GM12878 (cell line): ENCODE measurements at regions not wholly inside any gene's neighbourhood (a gene's known extent, or its start where the extent isn't known, plus 50 kb on each side); places are given as distances from the start of the nearest gene placed in this dataset.

ENCODE experiments used
- ATAC-seq: fragments of 200-7000 bp; cut with Tn5 transposase; 3 replicates; pipeline ENCODE4 v1.9.1; 2020; ENCODE audit warnings: mild to moderate bottlenecking, moderate library complexity
- BruUV-seq: library from RNA; stranded (reverse); fragments of 400-500 nt; replicated peaks from 2 replicates; lab custom pipeline; 2021; lab: Mats Ljungman, UMichigan
- CTCF ChIA-PET: fragments of 300-600 bp; sonication (Branson Sonifier 250); formaldehyde crosslinking; extraction: SDS; loops from one replicate; lab custom pipeline; 2021; ENCODE audit warnings: inconsistent platforms; lab: Yijun Ruan, JAX
- POLR2A ChIA-PET: fragments of 350-600 bp; formaldehyde crosslinking; extraction: SDS; loops from one replicate; lab custom pipeline; 2021; ENCODE audit warnings: inconsistent platforms; lab: Charles Lee
- RAD21 ChIA-PET: fragments of 300-600 bp; sonication (Branson Sonifier 250); formaldehyde crosslinking; loops from one replicate; lab custom pipeline; 2023; ENCODE audit warnings: antibody characterized with exemption; ENCODE audit not compliant: unreplicated experiment; lab: Charles Lee
- SMC1A ChIA-PET: fragments of 300-600 bp; sonication (Branson Sonifier 250); formaldehyde crosslinking; loops from one replicate; lab custom pipeline; 2023; ENCODE audit not compliant: unreplicated experiment, uncharacterized antibody; lab: Charles Lee
- DNase-seq: peaks from one replicate; pipeline ENCODE4 v3.0.0-alpha.2; 2011; ENCODE audit warnings: low read depth, low spot score
- FAIRE-seq: peaks from 3 replicates; lab custom pipeline; 2011; peaks lifted over from hg19 to GRCh38; lab: Jason Lieb, UNC
- H2AFZ ChIP-seq: 2 replicates; pipeline ENCODE4 v1.6.0; 2011; ENCODE audit warnings: low read depth, low read length, control low read depth; ENCODE audit not compliant: control insufficient read depth
- H3K27ac ChIP-seq: 2 replicates; pipeline ENCODE4 v1.5.1; 2011; ENCODE audit warnings: control low read depth; ENCODE audit not compliant: control insufficient read depth, insufficient read depth
- H3K27me3 ChIP-seq, 2 experiments: replicated peaks in 1 of 2; 2 replicates each; pipeline versions ENCODE4 v1.6.0 to v1.6.1; 2011; ENCODE audit warnings: low read length in 1 of 2; ENCODE audit not compliant: control insufficient read depth in 2 of 2, insufficient read depth in 2 of 2
- H3K36me3 ChIP-seq, 2 experiments: 2 replicates each; pipeline ENCODE4 v1.5.1; 2011; ENCODE audit warnings: low read length in 1 of 2; ENCODE audit not compliant: control insufficient read depth in 2 of 2, insufficient read depth in 2 of 2
- H3K4me1 ChIP-seq: 2 replicates; pipeline ENCODE4 v1.6.1; 2011; ENCODE audit warnings: mild to moderate bottlenecking, low read length, moderate library complexity, mixed read lengths; ENCODE audit not compliant: control insufficient read depth, insufficient read depth
- H3K4me2 ChIP-seq: 2 replicates; pipeline ENCODE4 v1.6.0; 2011; ENCODE audit warnings: control low read depth; ENCODE audit not compliant: control insufficient read depth, insufficient read depth
- H3K4me3 ChIP-seq: fragments of 200-600 bp; sonication (generic); 2 replicates; pipeline ENCODE4 v1.5.1; 2016
- H3K79me2 ChIP-seq: 2 replicates; pipeline ENCODE4 v1.6.0; 2011; ENCODE audit warnings: low read length; ENCODE audit not compliant: control insufficient read depth, insufficient read depth
- H3K9ac ChIP-seq: 2 replicates; pipeline ENCODE4 v1.8.0; 2011; ENCODE audit warnings: low read length, control low read depth, mixed read lengths; ENCODE audit not compliant: control insufficient read depth, insufficient read depth
- H3K9me3 ChIP-seq: replicated peaks from 3 replicates; pipeline ENCODE4 v1.5.1; 2011; ENCODE audit warnings: mild to moderate bottlenecking, low read length; ENCODE audit not compliant: control insufficient read depth, insufficient read depth
- H4K20me1 ChIP-seq: 2 replicates; pipeline ENCODE4 v1.6.0; 2011; ENCODE audit not compliant: control insufficient read depth, insufficient read depth
- BACH1 ChIP-seq: fragments of 450-650 bp; IDR thresholded peaks from 2 replicates; pipeline ENCODE4 v1.6.1; 2017; ENCODE audit warnings: mild to moderate bottlenecking, borderline replicate concordance
- CBFB ChIP-seq: IDR thresholded peaks from 2 replicates; pipeline ENCODE4 v1.6.1; 2016; ENCODE audit warnings: antibody characterized with exemption, low read depth
- EZH2 ChIP-seq: IDR thresholded peaks from 2 replicates; pipeline ENCODE4 v1.6.1; 2012; ENCODE audit warnings: low read depth, mild to moderate bottlenecking, control low read depth, inconsistent platforms, low read length, borderline replicate concordance; ENCODE audit not compliant: control insufficient read depth
- GABPA ChIP-seq: IDR thresholded peaks from 2 replicates; pipeline ENCODE4 v1.6.1; 2014; ENCODE audit warnings: antibody characterized with exemption, low read depth, mild to moderate bottlenecking, inconsistent platforms
- IRF4 ChIP-seq: IDR thresholded peaks from 2 replicates; pipeline ENCODE4 v1.6.1; 2011; ENCODE audit warnings: low read depth, low read length
- MLLT1 ChIP-seq: fragments of 450-650 bp; IDR thresholded peaks from 2 replicates; pipeline ENCODE4 v1.6.1; 2016; ENCODE audit warnings: mild to moderate bottlenecking
- MTA2 ChIP-seq: fragments of 450-650 bp; IDR thresholded peaks from 2 replicates; pipeline ENCODE4 v1.6.1; 2016; ENCODE audit warnings: low read depth, mild to moderate bottlenecking, moderate library complexity
- MYB ChIP-seq: fragments of 150-350 bp; IDR thresholded peaks from 2 replicates; pipeline ENCODE4 v1.6.1; 2014; ENCODE audit warnings: mild to moderate bottlenecking, low read depth, low read length, borderline replicate concordance
- MYC ChIP-seq: IDR thresholded peaks from 2 replicates; pipeline ENCODE4 v1.6.1; 2011; ENCODE audit warnings: mild to moderate bottlenecking, low read length, moderate library complexity, inconsistent platforms; ENCODE audit not compliant: insufficient read depth, insufficient replicate concordance, insufficient read length, severe bottlenecking
- NFYA ChIP-seq: IDR thresholded peaks from 2 replicates; pipeline ENCODE4 v1.6.1; 2011; ENCODE audit warnings: low read depth, mild to moderate bottlenecking, low read length, improper control_type of control experiment, borderline replicate concordance
- NFYB ChIP-seq: IDR thresholded peaks from 2 replicates; pipeline ENCODE4 v1.6.1; 2011; ENCODE audit warnings: low read depth, mild to moderate bottlenecking, low read length, improper control_type of control experiment, moderate library complexity; ENCODE audit not compliant: insufficient read depth
- PBX3 ChIP-seq: IDR thresholded peaks from 2 replicates; pipeline ENCODE4 v1.6.1; 2011; ENCODE audit warnings: mild to moderate bottlenecking, low read depth, low read length, moderate library complexity; ENCODE audit not compliant: insufficient replicate concordance
- PKNOX1 ChIP-seq: fragments of 450-650 bp; IDR thresholded peaks from 2 replicates; pipeline ENCODE4 v1.6.1; 2016; ENCODE audit warnings: mild to moderate bottlenecking
- PML ChIP-seq: IDR thresholded peaks from 2 replicates; pipeline ENCODE4 v1.6.1; 2012; ENCODE audit warnings: low read length, inconsistent platforms
- RAD21 ChIP-seq: IDR thresholded peaks from 2 replicates; pipeline ENCODE4 v1.6.1; 2011; ENCODE audit warnings: mild to moderate bottlenecking, low read depth, low read length, moderate library complexity; ENCODE audit not compliant: insufficient read depth
- RAD51 ChIP-seq: fragments of 450-650 bp; IDR thresholded peaks from 2 replicates; pipeline ENCODE4 v1.6.1; 2016; ENCODE audit warnings: moderate library complexity, mild to moderate bottlenecking, inconsistent platforms
- RBBP5 ChIP-seq: fragments of 200-600 bp; sonication (generic); conservative IDR thresholded peaks from 2 replicates; pipeline ENCODE4 v1.6.1; 2016
- TBL1XR1 ChIP-seq: IDR thresholded peaks from 2 replicates; pipeline ENCODE4 v1.6.1; 2012; ENCODE audit warnings: low read depth, low read length, improper control_type of control experiment
- ZBTB11 ChIP-seq: fragments of 450-650 bp; formaldehyde crosslinking; IDR thresholded peaks from 2 replicates; pipeline ENCODE4 v1.5.0; 2022; ENCODE audit warnings: mild to moderate bottlenecking, missing genetic modification characterization
- WGBS: methylation state at CpG from one replicate; pipeline ENCODE4 v1.1.6; 2016; ENCODE audit warnings: low lambda C conversion rate; ENCODE audit not compliant: insufficient replicate concordance, insufficient coverage; ENCODE audit errors: missing lambda C conversion rate; 5-methylcytosine and 5-hydroxymethylcytosine counted together
- in situ Hi-C: fragments of 300-500 bp; cut with MboI; formaldehyde crosslinking; loops from 9 replicates; pipeline ENCODE4 v1.14.3; 2018; ENCODE audit warnings: mixed read lengths
- intact Hi-C: fragments of 100-400 bp; cut with micrococcal nuclease; formaldehyde crosslinking; loops from one replicate; pipeline ENCODE4 v1.14.2; 2022; ENCODE audit not compliant: unreplicated experiment

GRCh38 chr4:144463236-144463635 lies 182.7 kb upstream of the HHIP start:
- POLR2A ChIA-PET, result no interaction called here
- no peaks in the 10 kb centered on the region for H3K79me2 ChIP-seq
- no peak overlapping the region for H2AFZ ChIP-seq
- RAD21 ChIA-PET, result no interaction called here
- no TSS peak for BruUV-seq
- DNase-seq, result no peak
- no peak overlapping the region for H3K4me2 ChIP-seq
- SMC1A ChIA-PET, result no interaction called here
- TF ChIP-seq PBX3 (no peak), NFYA (no peak), MYB (no peak), EZH2 (no peak), TBL1XR1 (no peak), MYC (no peak), PML (no peak), BACH1 (no peak), CBFB (no peak), ZBTB11 (no peak), RAD21 (no peak), NFYB (no peak), MTA2 (no peak), GABPA (no peak), RAD51 (no peak), PKNOX1 (no peak), MLLT1 (no peak), RBBP5 (no peak), IRF4 (no peak)
- WGBS, result 42% methylated on average over 1 of the region's 1 CpG
- no peaks in the 10 kb centered on the region for H3K27me3 ChIP-seq
- ATAC-seq, result no peak
- CTCF ChIA-PET, result no interaction called here
- H3K9me3 ChIP-seq, result no peaks in the 10 kb centered on the region
- H3K4me3 ChIP-seq, result no peak overlapping the region
- H4K20me1 ChIP-seq, result no peaks in the 10 kb centered on the region
- intact Hi-C loops, result no loop called here
- H3K4me1 ChIP-seq, result no peaks in the 10 kb centered on the region
- in situ Hi-C loops, result no loop called here
- no peaks in the 10 kb centered on the region for H3K36me3 ChIP-seq
- no peak overlapping the region for H3K27ac ChIP-seq
- no peak for FAIRE-seq
- H3K9ac ChIP-seq, result no peak overlapping the region
